ENCODE measurements at regions not wholly inside any gene's neighbourhood (a gene's known extent, or its start where the extent isn't known, plus 50 kb on each side); places are given as distances from the start of the nearest gene placed in this dataset.

- no peak for DNase-seq (ENCODE audit: low read depth)
These were observed 59.7 kb upstream of the ARID2 start for GRCh38 chr12:45669792-45670191.

GRCh38 chr12:45670346-45671065 is 59.0 kb upstream of the ARID2 start:
- peak; percentile 17 for DNase-seq (ENCODE audit: low read depth)

GRCh38 chr12:45671254-45671653 is 58.3 kb upstream of the ARID2 start:
- DNase-seq (ENCODE audit: low read depth) = peak; percentile 79

- DNase-seq (ENCODE audit: low read depth) = peak; percentile 92
These were observed 55.1 kb upstream of the ARID2 start for GRCh38 chr12:45674181-45674977.

- no peak for DNase-seq (ENCODE audit: low read depth)
These were observed 54.0 kb upstream of the ARID2 start for GRCh38 chr12:45675534-45675933.
